SK-N-SH treated with all-trans-retinoic acid at 6 μM for 48 hours (cell line): ENCODE measurements at regions not wholly inside any gene's neighbourhood (a gene's known extent, or its start where the extent isn't known, plus 50 kb on each side); places are given as distances from the start of the nearest gene placed in this dataset.
"Not testable (repeated sequence)": the region's sequence is repeated elsewhere in the genome, so short reads cannot be mapped to it uniquely, and the experiment has no call there.

ENCODE experiments used
- ATAC-seq: fragments of 200-7000 bp; cut with Tn5 transposase; 3 replicates; pipeline ENCODE4 v1.9.1; 2020; ENCODE audit warnings: mild to moderate bottlenecking, moderate library complexity
- ARNTL ChIP-seq: fragments of 450-650 bp; formaldehyde crosslinking; IDR thresholded peaks from 2 replicates; pipeline ENCODE4 v1.5.0; 2020; ENCODE audit warnings: low read depth, mild to moderate bottlenecking, moderate library complexity, borderline replicate concordance
- BACH2 ChIP-seq: fragments of 250-450 bp; sonication (Bioruptor Pico); IDR thresholded peaks from 2 replicates; pipeline ENCODE4 v1.9.0; 2021; ENCODE audit warnings: mild to moderate bottlenecking, borderline replicate concordance
- CSDC2 ChIP-seq: fragments of 250-450 bp; sonication (Bioruptor Pico); IDR thresholded peaks from 2 replicates; pipeline ENCODE4 v1.5.0; 2020; ENCODE audit warnings: mild to moderate bottlenecking, moderate library complexity
- GLIS3 ChIP-seq: fragments of 250-450 bp; sonication (Bioruptor Pico); IDR thresholded peaks from 2 replicates; pipeline ENCODE4 v1.5.0; 2020; ENCODE audit warnings: mild to moderate bottlenecking, moderate library complexity
- ISL1 ChIP-seq: fragments of 250-450 bp; sonication (Bioruptor Pico); IDR thresholded peaks from 2 replicates; pipeline ENCODE4 v2.1.2; 2022; ENCODE audit warnings: mild to moderate bottlenecking, moderate library complexity
- OSR1 ChIP-seq: fragments of 250-450 bp; sonication (Bioruptor Pico); IDR thresholded peaks from 2 replicates; pipeline ENCODE4 v1.8.0; 2022; ENCODE audit warnings: moderate library complexity, mild to moderate bottlenecking, inconsistent platforms
- PPARA ChIP-seq: fragments of 250-450 bp; sonication (Bioruptor Pico); IDR thresholded peaks from 2 replicates; pipeline ENCODE4 v1.5.0; 2020; ENCODE audit warnings: mild to moderate bottlenecking, borderline replicate concordance
- RARB ChIP-seq: fragments of 250-450 bp; sonication (Bioruptor Pico); IDR thresholded peaks from 2 replicates; pipeline ENCODE4 v1.8.0; 2021; ENCODE audit warnings: mild to moderate bottlenecking, moderate library complexity
- SNAI2 ChIP-seq: fragments of 250-450 bp; sonication (Bioruptor Pico); IDR thresholded peaks from 2 replicates; pipeline ENCODE4 v1.5.0; 2020; ENCODE audit warnings: mild to moderate bottlenecking, moderate library complexity
- TCF4 ChIP-seq: fragments of 250-450 bp; sonication (Bioruptor Pico); IDR thresholded peaks from 2 replicates; pipeline ENCODE4 v1.8.0; 2021; ENCODE audit warnings: mild to moderate bottlenecking, moderate library complexity, borderline replicate concordance
- TOX ChIP-seq: fragments of 250-450 bp; sonication (Bioruptor Pico); IDR thresholded peaks from 2 replicates; pipeline ENCODE4 v1.8.0; 2021; ENCODE audit warnings: mild to moderate bottlenecking, moderate library complexity, borderline replicate concordance
- ZC3H10 ChIP-seq: fragments of 250-450 bp; sonication (Bioruptor Pico); IDR thresholded peaks from 2 replicates; pipeline ENCODE4 v1.5.1; 2021; ENCODE audit warnings: mild to moderate bottlenecking, moderate library complexity
- ZFP30 ChIP-seq: fragments of 450-650 bp; formaldehyde crosslinking; IDR thresholded peaks from 2 replicates; pipeline ENCODE4 v1.5.0; 2022; ENCODE audit warnings: mild to moderate bottlenecking, moderate library complexity
- ZNF565 ChIP-seq: fragments of 450-650 bp; formaldehyde crosslinking; conservative IDR thresholded peaks from 2 replicates; pipeline ENCODE4 v1.5.0; 2020; ENCODE audit warnings: low read depth, mild to moderate bottlenecking, moderate library complexity
- ZNF70 ChIP-seq: fragments of 450-650 bp; formaldehyde crosslinking; IDR thresholded peaks from 2 replicates; pipeline ENCODE4 v1.5.0; 2020; ENCODE audit warnings: mild to moderate bottlenecking, moderate library complexity
- ZNF8 ChIP-seq: fragments of 450-650 bp; formaldehyde crosslinking; IDR thresholded peaks from 2 replicates; pipeline ENCODE4 v1.5.0; 2020; ENCODE audit warnings: mild to moderate bottlenecking, moderate library complexity
- TF ChIP-seq, protein P1 (sequence below): fragments of 250-450 bp; sonication (Bioruptor Pico); IDR thresholded peaks from 2 replicates; pipeline ENCODE4 v1.5.1; 2020; ENCODE audit warnings: low read depth, mild to moderate bottlenecking, moderate library complexity
- TF ChIP-seq, protein P2 (sequence below): fragments of 250-450 bp; sonication (Bioruptor Pico); IDR thresholded peaks from 2 replicates; pipeline ENCODE4 v1.8.0; 2021; ENCODE audit warnings: low read depth, mild to moderate bottlenecking, moderate library complexity, borderline replicate concordance
- TF ChIP-seq, protein P3 (sequence below): fragments of 250-450 bp; sonication (Bioruptor Pico); IDR thresholded peaks from 2 replicates; pipeline ENCODE4 v1.8.0; 2020; ENCODE audit warnings: mild to moderate bottlenecking, moderate library complexity, borderline replicate concordance
- TF ChIP-seq, protein P4 (sequence below): fragments of 250-450 bp; sonication (Bioruptor Pico); IDR thresholded peaks from 2 replicates; pipeline ENCODE4 v1.5.0; 2020; ENCODE audit warnings: mild to moderate bottlenecking, moderate library complexity
- TF ChIP-seq, protein P5 (sequence below): fragments of 250-450 bp; sonication (Bioruptor Pico); IDR thresholded peaks from 2 replicates; pipeline ENCODE4 v1.5.1; 2021; ENCODE audit warnings: mild to moderate bottlenecking, moderate library complexity

DNA sequence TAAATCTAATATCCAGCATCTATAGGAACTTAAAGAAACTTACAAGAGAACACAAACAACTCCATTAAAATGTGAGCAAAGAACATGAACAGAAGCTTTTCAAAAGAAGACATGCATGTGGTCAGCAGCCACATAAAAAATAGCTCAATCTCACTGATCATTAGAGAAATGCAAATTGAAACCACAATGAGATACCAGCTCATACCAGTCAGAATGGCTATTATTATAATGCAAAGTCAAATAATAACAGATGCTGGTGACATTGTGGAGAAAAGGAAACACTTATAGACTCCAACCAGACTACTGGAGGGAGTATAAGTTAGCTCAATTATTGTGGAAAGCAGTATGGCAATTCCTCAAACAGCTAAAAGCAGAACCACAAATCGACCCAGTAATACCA is 1314.5 kb downstream of the XPNPEP1 start (continued):
- TF ChIP-seq, protein P1, sequence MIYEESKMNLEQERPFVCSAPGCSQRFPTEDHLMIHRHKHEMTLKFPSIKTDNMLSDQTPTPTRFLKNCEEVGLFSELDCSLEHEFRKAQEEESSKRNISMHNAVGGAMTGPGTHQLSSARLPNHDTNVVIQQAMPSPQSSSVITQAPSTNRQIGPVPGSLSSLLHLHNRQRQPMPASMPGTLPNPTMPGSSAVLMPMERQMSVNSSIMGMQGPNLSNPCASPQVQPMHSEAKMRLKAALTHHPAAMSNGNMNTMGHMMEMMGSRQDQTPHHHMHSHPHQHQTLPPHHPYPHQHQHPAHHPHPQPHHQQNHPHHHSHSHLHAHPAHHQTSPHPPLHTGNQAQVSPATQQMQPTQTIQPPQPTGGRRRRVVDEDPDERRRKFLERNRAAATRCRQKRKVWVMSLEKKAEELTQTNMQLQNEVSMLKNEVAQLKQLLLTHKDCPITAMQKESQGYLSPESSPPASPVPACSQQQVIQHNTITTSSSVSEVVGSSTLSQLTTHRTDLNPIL: no peak
- TF ChIP-seq ZFP30 (CRISPR knock-in tag): no peak

DNA sequence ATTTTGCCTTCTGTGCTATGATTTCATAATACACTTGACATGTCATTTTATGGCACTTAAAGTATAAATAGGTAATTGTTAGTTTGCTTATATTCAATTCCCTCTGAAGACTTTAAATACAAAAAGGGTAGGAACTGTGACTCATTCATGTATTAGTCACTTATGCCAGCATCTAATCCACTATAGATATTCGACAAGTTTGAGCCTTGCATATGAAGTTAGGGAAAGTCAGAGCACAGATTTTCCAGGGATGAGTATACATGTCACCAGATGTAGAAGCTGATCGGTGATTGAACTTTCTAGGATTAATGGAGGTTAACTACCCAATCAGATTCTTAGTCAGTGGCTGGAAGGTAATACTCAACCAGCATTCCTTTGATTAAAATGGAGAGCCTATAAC is 1321.5 kb downstream of the XPNPEP1 start:
- ATAC-seq: peak; percentile 43; the same call in 1 of the 3 replicates
- TF ChIP-seq, protein P2, sequence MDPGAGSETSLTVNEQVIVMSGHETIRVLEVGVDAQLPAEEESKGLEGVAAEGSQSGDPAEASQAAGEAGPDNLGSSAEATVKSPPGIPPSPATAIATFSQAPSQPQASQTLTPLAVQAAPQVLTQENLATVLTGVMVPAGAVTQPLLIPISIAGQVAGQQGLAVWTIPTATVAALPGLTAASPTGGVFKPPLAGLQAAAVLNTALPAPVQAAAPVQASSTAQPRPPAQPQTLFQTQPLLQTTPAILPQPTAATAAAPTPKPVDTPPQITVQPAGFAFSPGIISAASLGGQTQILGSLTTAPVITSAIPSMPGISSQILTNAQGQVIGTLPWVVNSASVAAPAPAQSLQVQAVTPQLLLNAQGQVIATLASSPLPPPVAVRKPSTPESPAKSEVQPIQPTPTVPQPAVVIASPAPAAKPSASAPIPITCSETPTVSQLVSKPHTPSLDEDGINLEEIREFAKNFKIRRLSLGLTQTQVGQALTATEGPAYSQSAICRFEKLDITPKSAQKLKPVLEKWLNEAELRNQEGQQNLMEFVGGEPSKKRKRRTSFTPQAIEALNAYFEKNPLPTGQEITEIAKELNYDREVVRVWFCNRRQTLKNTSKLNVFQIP (CRISPR knock-in tag): no peak
- TF ChIP-seq ZFP30 (CRISPR knock-in tag) (no peak), ZNF70 (CRISPR knock-in tag) (no peak), SNAI2 (no peak), BACH2 (CRISPR knock-in tag) (no peak), PPARA (no peak), ZNF8 (CRISPR knock-in tag) (no peak), ARNTL (CRISPR knock-in tag) (no peak), ZNF565 (CRISPR knock-in tag) (no peak), OSR1 (CRISPR knock-in tag) (no peak), ZC3H10 (CRISPR knock-in tag) (no peak), TOX (CRISPR knock-in tag) (no peak), GLIS3 (no peak), RARB (CRISPR knock-in tag) (no peak)
- TF ChIP-seq, protein P1: no peak
- TF ChIP-seq, protein P3, sequence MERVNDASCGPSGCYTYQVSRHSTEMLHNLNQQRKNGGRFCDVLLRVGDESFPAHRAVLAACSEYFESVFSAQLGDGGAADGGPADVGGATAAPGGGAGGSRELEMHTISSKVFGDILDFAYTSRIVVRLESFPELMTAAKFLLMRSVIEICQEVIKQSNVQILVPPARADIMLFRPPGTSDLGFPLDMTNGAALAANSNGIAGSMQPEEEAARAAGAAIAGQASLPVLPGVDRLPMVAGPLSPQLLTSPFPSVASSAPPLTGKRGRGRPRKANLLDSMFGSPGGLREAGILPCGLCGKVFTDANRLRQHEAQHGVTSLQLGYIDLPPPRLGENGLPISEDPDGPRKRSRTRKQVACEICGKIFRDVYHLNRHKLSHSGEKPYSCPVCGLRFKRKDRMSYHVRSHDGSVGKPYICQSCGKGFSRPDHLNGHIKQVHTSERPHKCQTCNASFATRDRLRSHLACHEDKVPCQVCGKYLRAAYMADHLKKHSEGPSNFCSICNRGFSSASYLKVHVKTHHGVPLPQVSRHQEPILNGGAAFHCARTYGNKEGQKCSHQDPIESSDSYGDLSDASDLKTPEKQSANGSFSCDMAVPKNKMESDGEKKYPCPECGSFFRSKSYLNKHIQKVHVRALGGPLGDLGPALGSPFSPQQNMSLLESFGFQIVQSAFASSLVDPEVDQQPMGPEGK: no peak

DNA sequence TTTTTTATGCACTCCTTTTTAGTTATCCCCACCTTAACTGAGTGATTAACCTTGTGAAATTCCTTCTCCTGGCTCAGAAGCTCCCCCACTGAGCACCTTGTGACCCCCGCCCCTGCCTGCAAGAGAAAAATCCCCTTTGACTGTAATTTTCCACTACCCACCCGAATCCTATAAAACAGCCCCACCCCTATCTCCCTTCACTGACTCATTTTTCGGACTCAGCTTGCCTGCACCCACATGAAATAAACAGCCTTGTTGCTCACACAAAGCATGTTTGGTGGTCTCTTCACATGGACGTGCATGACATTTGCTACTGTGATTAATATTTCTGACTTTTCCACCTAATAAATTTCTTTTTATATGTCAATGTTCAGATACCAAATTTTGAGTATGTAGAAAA is 1322.8 kb downstream of the XPNPEP1 start:
- not testable (repeated sequence) for ATAC-seq

DNA sequence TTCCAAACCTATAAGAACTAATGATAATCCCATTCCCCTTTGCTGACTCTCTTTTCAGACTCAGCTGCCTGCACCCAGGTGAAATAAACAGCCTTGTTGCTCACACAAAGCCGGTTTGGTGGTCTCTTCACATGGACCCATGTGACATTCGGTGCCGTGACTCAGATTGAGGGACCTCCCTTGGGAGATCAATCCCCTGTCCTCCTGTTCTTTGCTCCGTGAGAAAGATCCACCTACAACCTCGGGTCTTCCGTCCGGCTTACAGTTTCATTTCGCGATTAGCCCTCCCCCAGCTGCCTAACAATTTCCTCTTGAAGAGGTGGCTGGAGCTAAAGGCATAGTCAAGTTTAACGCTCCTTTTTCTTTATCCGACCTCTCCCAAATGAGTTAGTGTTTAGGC is 1324.0 kb downstream of the XPNPEP1 start:
- not testable (repeated sequence) for ATAC-seq

DNA sequence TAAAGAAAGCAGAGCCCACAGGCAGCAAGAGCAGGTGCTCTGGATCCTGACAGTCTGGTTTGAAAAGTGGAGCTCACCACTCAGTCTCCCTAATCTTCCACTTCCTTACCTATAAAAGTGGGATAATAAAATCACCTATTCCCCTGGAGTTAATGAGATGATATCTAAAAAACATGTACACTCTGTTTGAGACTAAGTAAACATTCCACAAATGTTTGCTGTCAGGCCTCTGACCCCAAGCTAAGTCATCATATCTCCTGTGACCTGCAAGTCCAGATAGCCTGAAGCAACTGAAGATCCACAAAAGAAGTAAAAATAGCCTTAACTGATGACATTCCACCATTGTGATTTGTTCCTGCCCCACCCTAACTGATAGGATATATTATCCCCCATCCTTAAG is 1324.5 kb downstream of the XPNPEP1 start:
- ATAC-seq: no peak
- TF ChIP-seq ISL1 (CRISPR knock-in tag): peak; percentile 43; the same call in 1 of the 2 replicates
- TF ChIP-seq, protein P1: no peak

DNA sequence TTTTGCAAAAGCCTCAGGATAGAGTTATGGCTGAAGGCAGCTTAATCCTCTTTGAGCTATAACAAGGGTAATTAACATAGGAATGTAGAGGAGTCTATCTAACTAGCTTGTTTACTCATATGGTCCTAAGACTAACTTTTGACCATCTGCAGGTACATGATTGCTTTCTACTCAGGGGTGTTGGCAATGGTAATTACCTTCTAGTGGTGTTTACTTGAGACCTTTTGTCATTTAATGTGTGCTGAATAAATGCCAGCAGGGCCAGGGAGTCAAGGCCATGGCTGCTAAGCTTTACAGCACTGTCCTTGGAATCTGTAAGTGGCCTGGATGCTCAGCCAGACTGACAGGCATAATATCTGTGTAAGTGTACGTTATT is 1325.0 kb downstream of the XPNPEP1 start:
- ATAC-seq: no peak; the same call in 2 of the 3 replicates
- TF ChIP-seq BACH2 (CRISPR knock-in tag) (no peak), ZNF8 (CRISPR knock-in tag) (no peak), TCF4 (CRISPR knock-in tag) (no peak), ZNF70 (CRISPR knock-in tag) (no peak), CSDC2 (CRISPR knock-in tag) (no peak)
- TF ChIP-seq, protein P4, sequence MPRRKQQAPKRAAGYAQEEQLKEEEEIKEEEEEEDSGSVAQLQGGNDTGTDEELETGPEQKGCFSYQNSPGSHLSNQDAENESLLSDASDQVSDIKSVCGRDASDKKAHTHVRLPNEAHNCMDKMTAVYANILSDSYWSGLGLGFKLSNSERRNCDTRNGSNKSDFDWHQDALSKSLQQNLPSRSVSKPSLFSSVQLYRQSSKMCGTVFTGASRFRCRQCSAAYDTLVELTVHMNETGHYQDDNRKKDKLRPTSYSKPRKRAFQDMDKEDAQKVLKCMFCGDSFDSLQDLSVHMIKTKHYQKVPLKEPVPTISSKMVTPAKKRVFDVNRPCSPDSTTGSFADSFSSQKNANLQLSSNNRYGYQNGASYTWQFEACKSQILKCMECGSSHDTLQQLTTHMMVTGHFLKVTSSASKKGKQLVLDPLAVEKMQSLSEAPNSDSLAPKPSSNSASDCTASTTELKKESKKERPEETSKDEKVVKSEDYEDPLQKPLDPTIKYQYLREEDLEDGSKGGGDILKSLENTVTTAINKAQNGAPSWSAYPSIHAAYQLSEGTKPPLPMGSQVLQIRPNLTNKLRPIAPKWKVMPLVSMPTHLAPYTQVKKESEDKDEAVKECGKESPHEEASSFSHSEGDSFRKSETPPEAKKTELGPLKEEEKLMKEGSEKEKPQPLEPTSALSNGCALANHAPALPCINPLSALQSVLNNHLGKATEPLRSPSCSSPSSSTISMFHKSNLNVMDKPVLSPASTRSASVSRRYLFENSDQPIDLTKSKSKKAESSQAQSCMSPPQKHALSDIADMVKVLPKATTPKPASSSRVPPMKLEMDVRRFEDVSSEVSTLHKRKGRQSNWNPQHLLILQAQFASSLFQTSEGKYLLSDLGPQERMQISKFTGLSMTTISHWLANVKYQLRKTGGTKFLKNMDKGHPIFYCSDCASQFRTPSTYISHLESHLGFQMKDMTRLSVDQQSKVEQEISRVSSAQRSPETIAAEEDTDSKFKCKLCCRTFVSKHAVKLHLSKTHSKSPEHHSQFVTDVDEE (CRISPR knock-in tag): no peak
- TF ChIP-seq, protein P3: no peak
- TF ChIP-seq, protein P5, sequence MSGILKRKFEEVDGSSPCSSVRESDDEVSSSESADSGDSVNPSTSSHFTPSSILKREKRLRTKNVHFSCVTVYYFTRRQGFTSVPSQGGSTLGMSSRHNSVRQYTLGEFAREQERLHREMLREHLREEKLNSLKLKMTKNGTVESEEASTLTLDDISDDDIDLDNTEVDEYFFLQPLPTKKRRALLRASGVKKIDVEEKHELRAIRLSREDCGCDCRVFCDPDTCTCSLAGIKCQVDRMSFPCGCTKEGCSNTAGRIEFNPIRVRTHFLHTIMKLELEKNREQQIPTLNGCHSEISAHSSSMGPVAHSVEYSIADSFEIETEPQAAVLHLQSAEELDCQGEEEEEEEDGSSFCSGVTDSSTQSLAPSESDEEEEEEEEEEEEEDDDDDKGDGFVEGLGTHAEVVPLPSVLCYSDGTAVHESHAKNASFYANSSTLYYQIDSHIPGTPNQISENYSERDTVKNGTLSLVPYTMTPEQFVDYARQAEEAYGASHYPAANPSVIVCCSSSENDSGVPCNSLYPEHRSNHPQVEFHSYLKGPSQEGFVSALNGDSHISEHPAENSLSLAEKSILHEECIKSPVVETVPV (CRISPR knock-in tag): no peak
